ENCODE measurements at regions not wholly inside any gene's neighbourhood (a gene's known extent, or its start where the extent isn't known, plus 50 kb on each side); places are given as distances from the start of the nearest gene placed in this dataset.

DNA sequence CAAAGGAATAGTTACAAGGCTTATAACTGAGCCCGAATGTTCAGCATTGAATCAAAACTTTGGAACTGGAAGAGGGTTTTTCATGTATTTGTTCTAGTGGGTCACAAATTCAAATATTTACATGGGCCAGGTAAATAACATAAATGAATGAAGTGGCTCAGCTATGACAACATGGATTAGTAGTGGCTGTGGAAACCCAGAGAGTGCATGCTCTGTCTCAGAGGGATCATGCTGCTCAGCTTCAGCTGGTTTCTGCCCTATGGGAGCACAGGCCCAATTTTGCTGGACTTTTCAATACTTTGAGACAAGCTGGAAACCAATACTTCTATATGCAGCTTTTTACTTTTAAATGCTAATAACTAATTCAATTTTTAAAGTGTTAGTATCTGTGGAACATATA, 394.0 kb upstream of the TEX13C start:
- Histone ChIP-seq H2AFZ (replicated peaks; ENCODE audit: low read length, poor library complexity) (no peak overlapping the region), H4K91ac (ENCODE audit: insufficient read depth, low read depth, low read length) (no peak overlapping the region), H2AK5ac (ENCODE audit: low read depth, low read length) (no peak overlapping the region), H3K9ac (ENCODE audit: low read depth, low read length) (no peak overlapping the region), H3K23ac (ENCODE audit: low read depth, low read length) (no peak overlapping the region), H2BK15ac (ENCODE audit: low read depth, low read length) (no peak overlapping the region), H2AK9ac (replicated peaks; ENCODE audit: low read depth, low read length, poor library complexity) (no peak overlapping the region), H2BK20ac (ENCODE audit: low read depth, low read length) (no peak overlapping the region), H3K79me1 (ENCODE audit: low read depth in 1 of 2, low read length in 2 of 2) (no peaks in the 10 kb centered on the region), H3K9me3 (ENCODE audit: control insufficient read depth, insufficient read depth, low read length) (no peaks in the 10 kb centered on the region), H3K27ac (ENCODE audit: insufficient read depth, low read length) (no peak overlapping the region), H3K9me1 (ENCODE audit: insufficient read depth, low read length) (no peaks in the 10 kb centered on the region), H3K4me1 (ENCODE audit: control insufficient read depth, insufficient read depth, low read length) (no peaks in the 10 kb centered on the region), H4K20me1 (ENCODE audit: insufficient read depth, low read length) (no peaks in the 10 kb centered on the region), H3K4ac (ENCODE audit: low read depth, low read length) (no peak overlapping the region), H3K36me3 (ENCODE audit: control insufficient read depth, insufficient read depth, low read length) (no peaks in the 10 kb centered on the region), H3K4me3 (ENCODE audit: insufficient read depth, low read depth, low read length) (no peak overlapping the region), H4K8ac (ENCODE audit: low read depth in 2 of 2, low read length in 2 of 2) (no peak overlapping the region), H3K4me2 (ENCODE audit: low read depth, low read length) (no peak overlapping the region), H3K18ac (ENCODE audit: low read depth, low read length) (no peak overlapping the region), H3K56ac (ENCODE audit: extremely low read depth, insufficient read depth, low read length) (no peak overlapping the region), H4K5ac (ENCODE audit: low read depth, low read length) (no peak overlapping the region), H2BK5ac (ENCODE audit: low read depth, low read length, poor library complexity, severe bottlenecking) (no peak overlapping the region), H3K27me3 (ENCODE audit: control insufficient read depth, insufficient read depth, low read length) (no peaks in the 10 kb centered on the region), H3K14ac (replicated peaks; ENCODE audit: low read depth, low read length) (no peak overlapping the region), H2BK120ac (ENCODE audit: low read depth, low read length) (no peak overlapping the region)
- dilution Hi-C loops (cut with HindIII; ENCODE audit: low sequenced_read_pairs, unreplicated experiment), result no loop called here
- in situ Hi-C loops (cut with MboI; ENCODE audit: low sequenced_read_pairs), result no loop called here
- intact Hi-C loops (cut with micrococcal nuclease), result no loop called here
- no TSS peak for BruUV-seq (replicated peaks)
- no peak for ATAC-seq (ENCODE audit: low read depth)
- ChIA-PET POLR2A (ENCODE audit: unreplicated experiment) (no interaction called here), CTCF (no interaction called here)
- no peak for DNase-seq
- no peak for TF ChIP-seq CHD1 (IDR thresholded peaks at IDR 0.05; ENCODE audit: low read depth, low read length)
- no peak for TF ChIP-seq MAZ (IDR thresholded peaks at IDR 0.05; ENCODE audit: borderline replicate concordance, low read depth, low read length)
- TF ChIP-seq RFX5 (IDR thresholded peaks at IDR 0.05; ENCODE audit: low read depth, low read length), result no peak
- TF ChIP-seq, protein P1, sequence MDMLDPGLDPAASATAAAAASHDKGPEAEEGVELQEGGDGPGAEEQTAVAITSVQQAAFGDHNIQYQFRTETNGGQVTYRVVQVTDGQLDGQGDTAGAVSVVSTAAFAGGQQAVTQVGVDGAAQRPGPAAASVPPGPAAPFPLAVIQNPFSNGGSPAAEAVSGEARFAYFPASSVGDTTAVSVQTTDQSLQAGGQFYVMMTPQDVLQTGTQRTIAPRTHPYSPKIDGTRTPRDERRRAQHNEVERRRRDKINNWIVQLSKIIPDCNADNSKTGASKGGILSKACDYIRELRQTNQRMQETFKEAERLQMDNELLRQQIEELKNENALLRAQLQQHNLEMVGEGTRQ (IDR thresholded peaks at IDR 0.05; ENCODE audit: low read depth, low read length), result no peak
- TF ChIP-seq, protein P2, sequence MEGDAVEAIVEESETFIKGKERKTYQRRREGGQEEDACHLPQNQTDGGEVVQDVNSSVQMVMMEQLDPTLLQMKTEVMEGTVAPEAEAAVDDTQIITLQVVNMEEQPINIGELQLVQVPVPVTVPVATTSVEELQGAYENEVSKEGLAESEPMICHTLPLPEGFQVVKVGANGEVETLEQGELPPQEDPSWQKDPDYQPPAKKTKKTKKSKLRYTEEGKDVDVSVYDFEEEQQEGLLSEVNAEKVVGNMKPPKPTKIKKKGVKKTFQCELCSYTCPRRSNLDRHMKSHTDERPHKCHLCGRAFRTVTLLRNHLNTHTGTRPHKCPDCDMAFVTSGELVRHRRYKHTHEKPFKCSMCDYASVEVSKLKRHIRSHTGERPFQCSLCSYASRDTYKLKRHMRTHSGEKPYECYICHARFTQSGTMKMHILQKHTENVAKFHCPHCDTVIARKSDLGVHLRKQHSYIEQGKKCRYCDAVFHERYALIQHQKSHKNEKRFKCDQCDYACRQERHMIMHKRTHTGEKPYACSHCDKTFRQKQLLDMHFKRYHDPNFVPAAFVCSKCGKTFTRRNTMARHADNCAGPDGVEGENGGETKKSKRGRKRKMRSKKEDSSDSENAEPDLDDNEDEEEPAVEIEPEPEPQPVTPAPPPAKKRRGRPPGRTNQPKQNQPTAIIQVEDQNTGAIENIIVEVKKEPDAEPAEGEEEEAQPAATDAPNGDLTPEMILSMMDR (conservative IDR thresholded peaks at IDR 0.05; ENCODE audit: low read depth, low read length), result no peak
- TF ChIP-seq POLR2A (IDR thresholded peaks at IDR 0.05; ENCODE audit: low read depth, low read length), result no peak
- no peak for TF ChIP-seq BHLHE40 (IDR thresholded peaks at IDR 0.05; ENCODE audit: low read depth, low read length)
- TF ChIP-seq RCOR1 (IDR thresholded peaks at IDR 0.05; ENCODE audit: insufficient replicate concordance, low read length), result no peak
- TF ChIP-seq FOS (IDR thresholded peaks at IDR 0.05; ENCODE audit: low read depth, low read length), result no peak
- no peak for TF ChIP-seq MAFK (IDR thresholded peaks at IDR 0.05; ENCODE audit: low read depth, low read length)
- no peak for TF ChIP-seq CEBPB (IDR thresholded peaks at IDR 0.05; ENCODE audit: low read depth, low read length)
- TF ChIP-seq, protein P3, sequence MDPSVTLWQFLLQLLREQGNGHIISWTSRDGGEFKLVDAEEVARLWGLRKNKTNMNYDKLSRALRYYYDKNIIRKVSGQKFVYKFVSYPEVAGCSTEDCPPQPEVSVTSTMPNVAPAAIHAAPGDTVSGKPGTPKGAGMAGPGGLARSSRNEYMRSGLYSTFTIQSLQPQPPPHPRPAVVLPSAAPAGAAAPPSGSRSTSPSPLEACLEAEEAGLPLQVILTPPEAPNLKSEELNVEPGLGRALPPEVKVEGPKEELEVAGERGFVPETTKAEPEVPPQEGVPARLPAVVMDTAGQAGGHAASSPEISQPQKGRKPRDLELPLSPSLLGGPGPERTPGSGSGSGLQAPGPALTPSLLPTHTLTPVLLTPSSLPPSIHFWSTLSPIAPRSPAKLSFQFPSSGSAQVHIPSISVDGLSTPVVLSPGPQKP (IDR thresholded peaks at IDR 0.05; ENCODE audit: borderline replicate concordance, low read depth, low read length), result no peak
- TF ChIP-seq MXI1 (IDR thresholded peaks at IDR 0.05; ENCODE audit: borderline replicate concordance, low read depth, low read length), result no peak
- TF ChIP-seq SMC3 (IDR thresholded peaks at IDR 0.05; ENCODE audit: low read depth, low read length), result no peak
- TF ChIP-seq NFE2L2 (IDR thresholded peaks at IDR 0.05; ENCODE audit: low read depth, low read length), result no peak
- no peak for TF ChIP-seq RAD21 (IDR thresholded peaks at IDR 0.05; ENCODE audit: low read length)
- no CpG with 5 or more reads among the region's 1 CpG for WGBS, 2 experiments (ENCODE audit: extremely low coverage in 2 of 2, insufficient read length in 1 of 2)
